Glutamatergic neuron (in vitro differentiated cells): ENCODE measurements at regions not wholly inside any gene's neighbourhood (a gene's known extent, or its start where the extent isn't known, plus 50 kb on each side); places are given as distances from the start of the nearest gene placed in this dataset.

Experiments used
- DNase-seq: peaks from one replicate; pipeline ENCODE4 v3.0.0; 2022
- H3K27ac Mint-ChIP-seq: one replicate; pipeline ENCODE4 v1.8.0; 2020; ENCODE audit warnings: mild to moderate bottlenecking, mixed read lengths, inconsistent platforms; ENCODE audit not compliant: unreplicated experiment
- H3K27me3 Mint-ChIP-seq: one replicate; pipeline ENCODE4 v1.8.0; 2020; ENCODE audit warnings: mild to moderate bottlenecking, moderate library complexity, mixed read lengths, inconsistent platforms; ENCODE audit not compliant: unreplicated experiment
- H3K36me3 Mint-ChIP-seq: one replicate; pipeline ENCODE4 v1.8.0; 2020; ENCODE audit warnings: mild to moderate bottlenecking, mixed read lengths, inconsistent platforms; ENCODE audit not compliant: unreplicated experiment
- H3K4me1 Mint-ChIP-seq: one replicate; pipeline ENCODE4 v1.8.0; 2020; ENCODE audit warnings: mild to moderate bottlenecking, low read depth, mixed read lengths, inconsistent platforms; ENCODE audit not compliant: unreplicated experiment
- H3K4me3 Mint-ChIP-seq: one replicate; pipeline ENCODE4 v1.8.0; 2020; ENCODE audit warnings: mild to moderate bottlenecking, mixed read lengths, inconsistent platforms; ENCODE audit not compliant: unreplicated experiment
- H3K9me3 Mint-ChIP-seq: one replicate; pipeline ENCODE4 v1.8.0; 2020; ENCODE audit warnings: mild to moderate bottlenecking, moderate library complexity, mixed read lengths, inconsistent platforms; ENCODE audit not compliant: unreplicated experiment
- TF ChIP-seq, protein P1 (sequence below): fragments of 200-600 bp; sonication (generic); IDR thresholded peaks from one replicate; pipeline ENCODE4 v1.5.0; 2021; ENCODE audit not compliant: partially characterized antibody, unreplicated experiment

DNA sequence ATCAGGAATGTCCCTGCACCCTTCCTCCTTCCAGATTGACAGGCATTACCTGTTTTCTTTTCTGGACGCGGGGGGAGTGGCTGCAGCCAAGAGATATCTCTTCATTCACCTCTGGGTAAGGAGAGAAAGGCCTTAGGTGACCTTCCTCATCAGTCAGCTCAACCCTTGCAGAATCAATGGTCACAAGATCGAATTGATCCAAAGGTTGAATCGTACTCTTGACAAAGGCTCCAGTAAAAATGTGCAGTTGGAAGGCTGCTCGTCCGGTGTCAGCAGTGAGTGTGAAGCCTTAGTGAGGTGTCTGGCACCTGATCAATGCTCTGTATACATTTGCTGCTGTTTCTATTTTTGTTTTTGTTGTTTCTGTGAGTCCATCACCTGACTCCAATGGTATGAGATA lies 282.6 kb upstream of the AJAP1 start:
- no peak overlapping the region for H3K4me3 Mint-ChIP-seq
- H3K9me3 Mint-ChIP-seq: peaks cover 11% of the 10 kb centered on the region
- TF ChIP-seq, protein P1, sequence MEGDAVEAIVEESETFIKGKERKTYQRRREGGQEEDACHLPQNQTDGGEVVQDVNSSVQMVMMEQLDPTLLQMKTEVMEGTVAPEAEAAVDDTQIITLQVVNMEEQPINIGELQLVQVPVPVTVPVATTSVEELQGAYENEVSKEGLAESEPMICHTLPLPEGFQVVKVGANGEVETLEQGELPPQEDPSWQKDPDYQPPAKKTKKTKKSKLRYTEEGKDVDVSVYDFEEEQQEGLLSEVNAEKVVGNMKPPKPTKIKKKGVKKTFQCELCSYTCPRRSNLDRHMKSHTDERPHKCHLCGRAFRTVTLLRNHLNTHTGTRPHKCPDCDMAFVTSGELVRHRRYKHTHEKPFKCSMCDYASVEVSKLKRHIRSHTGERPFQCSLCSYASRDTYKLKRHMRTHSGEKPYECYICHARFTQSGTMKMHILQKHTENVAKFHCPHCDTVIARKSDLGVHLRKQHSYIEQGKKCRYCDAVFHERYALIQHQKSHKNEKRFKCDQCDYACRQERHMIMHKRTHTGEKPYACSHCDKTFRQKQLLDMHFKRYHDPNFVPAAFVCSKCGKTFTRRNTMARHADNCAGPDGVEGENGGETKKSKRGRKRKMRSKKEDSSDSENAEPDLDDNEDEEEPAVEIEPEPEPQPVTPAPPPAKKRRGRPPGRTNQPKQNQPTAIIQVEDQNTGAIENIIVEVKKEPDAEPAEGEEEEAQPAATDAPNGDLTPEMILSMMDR: no peak
- peaks cover 13% of the 10 kb centered on the region for H3K36me3 Mint-ChIP-seq
- H3K27me3 Mint-ChIP-seq: no peaks in the 10 kb centered on the region
- no peak overlapping the region for H3K27ac Mint-ChIP-seq
- no peaks in the 10 kb centered on the region for H3K4me1 Mint-ChIP-seq
- no peak for DNase-seq

DNA sequence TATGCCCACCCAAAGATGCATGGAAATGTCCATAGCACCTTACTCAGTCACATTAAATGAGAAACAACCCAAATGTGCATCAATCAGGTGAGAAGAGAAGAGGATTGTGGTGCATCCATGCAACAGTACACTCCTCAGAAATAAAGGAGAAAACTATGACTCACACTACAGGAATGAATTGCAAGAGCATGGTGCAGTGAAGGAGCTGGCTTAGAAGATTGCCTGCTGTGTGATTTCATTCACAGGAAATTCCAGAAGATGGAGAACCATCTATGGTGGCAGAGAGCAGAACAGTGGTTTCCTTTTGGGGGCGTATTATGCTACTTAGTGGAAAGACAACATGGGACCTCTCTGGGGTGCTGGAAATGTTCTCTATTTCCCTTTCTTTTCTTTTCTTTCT lies 278.6 kb upstream of the AJAP1 start:
- Mint-ChIP-seq H3K9me3 (peaks cover 21% of the 10 kb centered on the region), H3K36me3 (peaks cover 13% of the 10 kb centered on the region), H3K4me3 (no peak overlapping the region), H3K27me3 (peaks cover 4% of the 10 kb centered on the region), H3K4me1 (no peaks in the 10 kb centered on the region), H3K27ac (no peak overlapping the region)
- TF ChIP-seq, protein P1: no peak
- DNase-seq: no peak

DNA sequence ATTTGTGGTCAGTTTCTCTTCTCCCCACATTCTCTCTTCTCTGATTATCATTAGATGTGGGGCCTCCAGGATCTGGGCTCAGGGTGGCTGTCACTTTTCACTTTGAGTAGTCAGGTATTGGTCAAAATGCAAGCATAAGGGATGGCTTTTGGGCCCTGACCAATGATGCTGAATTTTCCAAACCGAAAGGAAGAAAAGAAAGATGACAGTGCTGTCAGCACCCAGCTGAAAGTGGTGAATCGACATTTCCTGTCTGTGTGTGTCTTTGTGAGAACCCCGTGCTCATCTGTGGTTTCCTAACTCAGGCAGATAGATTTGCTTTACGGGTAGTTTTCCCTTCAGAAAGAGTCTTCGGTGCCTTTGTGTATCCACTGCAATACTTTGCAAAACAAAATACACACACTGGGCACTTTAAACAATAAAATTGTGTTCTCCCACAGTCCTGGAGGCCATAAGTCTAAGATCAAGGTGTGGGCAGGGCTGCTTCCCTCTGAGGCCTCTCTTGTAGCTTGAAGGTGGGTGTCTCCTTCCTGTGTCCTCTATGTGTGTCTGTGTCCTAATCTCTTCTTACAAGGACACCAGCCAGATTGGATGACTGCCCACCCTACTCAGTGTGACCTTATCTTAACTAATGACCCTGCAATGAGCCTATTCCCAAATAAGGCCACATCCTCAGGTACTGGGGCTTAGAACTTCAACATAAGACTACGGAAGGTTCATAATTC lies 274.8 kb upstream of the AJAP1 start:
- H3K4me3 Mint-ChIP-seq: no peak overlapping the region
- peaks cover 21% of the 10 kb centered on the region for H3K9me3 Mint-ChIP-seq
- H3K27me3 Mint-ChIP-seq: peaks cover 4% of the 10 kb centered on the region
- no peak for DNase-seq
- H3K4me1 Mint-ChIP-seq: no peaks in the 10 kb centered on the region
- H3K27ac Mint-ChIP-seq: no peak overlapping the region
- TF ChIP-seq, protein P1: no peak
- H3K36me3 Mint-ChIP-seq: peaks cover 10% of the 10 kb centered on the region

DNA sequence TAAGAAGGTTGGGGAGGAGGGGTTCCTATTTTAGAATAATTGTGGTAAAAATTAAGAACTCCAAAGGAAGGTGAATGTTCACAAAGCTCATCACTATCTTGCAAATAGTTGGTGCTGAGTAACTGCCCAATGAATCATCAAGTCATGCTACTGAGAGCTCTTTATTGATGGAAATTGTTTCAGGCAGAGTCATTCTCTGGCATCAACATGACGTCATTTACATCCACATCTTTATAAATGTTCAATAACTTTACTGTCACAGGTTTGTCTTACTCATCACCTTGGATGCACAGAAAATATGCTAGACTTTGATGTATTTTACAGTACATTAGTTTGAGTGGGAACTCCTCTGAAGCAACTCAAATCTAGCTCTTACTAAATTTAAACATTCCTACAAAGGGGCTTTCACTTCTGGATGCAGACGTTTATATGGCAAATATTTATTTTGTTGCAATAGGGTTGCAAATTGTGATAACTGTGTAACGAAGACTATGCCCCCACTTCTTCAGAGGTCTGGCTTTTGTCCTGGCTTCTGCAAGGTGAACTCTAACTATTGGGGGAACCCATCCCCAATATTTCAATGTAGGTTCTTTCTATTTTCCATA lies 273.7 kb upstream of the AJAP1 start:
- peaks cover 19% of the 10 kb centered on the region for H3K9me3 Mint-ChIP-seq
- H3K4me3 Mint-ChIP-seq: no peak overlapping the region
- H3K4me1 Mint-ChIP-seq: no peaks in the 10 kb centered on the region
- H3K36me3 Mint-ChIP-seq: peaks cover 6% of the 10 kb centered on the region
- peaks cover 4% of the 10 kb centered on the region for H3K27me3 Mint-ChIP-seq
- H3K27ac Mint-ChIP-seq: no peak overlapping the region
- TF ChIP-seq, protein P1: no peak
- no peak for DNase-seq

DNA sequence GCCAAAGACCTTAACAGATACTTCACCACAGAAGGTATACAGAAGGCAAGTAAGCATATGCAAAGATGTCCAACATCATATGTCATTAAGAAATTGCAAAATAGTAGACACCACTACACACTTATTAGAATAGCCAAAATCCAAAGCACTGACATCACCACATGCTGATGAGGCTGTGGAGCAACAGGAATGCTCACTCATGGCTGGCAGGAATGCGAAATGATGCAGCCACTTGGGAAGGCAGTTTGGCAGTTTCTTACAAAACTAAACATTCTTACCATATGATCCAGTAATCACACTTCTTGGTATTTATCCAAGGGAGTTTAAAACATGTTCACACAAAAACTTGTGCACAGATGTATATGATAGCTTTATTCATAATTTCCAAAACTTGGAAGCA lies 261.2 kb upstream of the AJAP1 start:
- H3K36me3 Mint-ChIP-seq: peaks cover 5% of the 10 kb centered on the region
- no peak overlapping the region for H3K27ac Mint-ChIP-seq
- TF ChIP-seq, protein P1: no peak
- H3K4me1 Mint-ChIP-seq: no peaks in the 10 kb centered on the region
- H3K4me3 Mint-ChIP-seq: no peak overlapping the region
- no peak for DNase-seq
- peaks cover 18% of the 10 kb centered on the region for H3K9me3 Mint-ChIP-seq
- H3K27me3 Mint-ChIP-seq: peaks cover 2% of the 10 kb centered on the region
